SW480 (cell line): ENCODE measurements at regions not wholly inside any gene's neighbourhood (a gene's known extent, or its start where the extent isn't known, plus 50 kb on each side); places are given as distances from the start of the nearest gene placed in this dataset.

Experiments used
- DNase-seq: peaks from one replicate; pipeline ENCODE4 v3.0.0-alpha.2; 2016; ENCODE audit warnings: low spot score

- no peak for DNase-seq
Measured at GRCh38 chr18:76771192-76771799, 51.1 kb upstream of the ZNF236 start.

GRCh38 chr18:76767954-76768353 is 54.4 kb upstream of the ZNF236 start:
- DNase-seq, result no peak

DNA sequence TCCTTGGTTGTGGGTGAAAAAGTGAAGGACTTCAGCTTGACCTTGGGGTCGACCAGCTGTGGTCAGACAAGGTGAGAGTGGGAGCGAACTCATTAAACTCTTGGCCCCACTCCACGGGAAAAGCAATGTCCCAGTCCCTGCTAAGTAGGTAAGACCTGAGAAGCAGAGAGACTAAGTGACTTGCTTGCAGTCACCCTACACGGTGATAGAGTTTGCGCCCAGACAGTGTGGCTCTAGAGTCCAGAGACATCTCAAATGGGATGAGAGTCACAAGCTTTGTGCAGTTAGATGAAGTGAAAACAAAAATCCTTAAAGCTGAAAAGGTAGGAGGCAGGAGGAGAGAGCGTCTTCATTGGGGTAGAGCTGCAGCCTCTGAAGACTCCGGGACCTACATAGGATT is 55.9 kb upstream of the ZNF236 start:
- DNase-seq, result no peak

- DNase-seq, result no peak
Measured at GRCh38 chr18:76765649-76766048, 56.7 kb upstream of the ZNF236 start.

- no peak for DNase-seq
Measured at GRCh38 chr18:76764291-76764901, 58.0 kb upstream of the ZNF236 start.

DNA sequence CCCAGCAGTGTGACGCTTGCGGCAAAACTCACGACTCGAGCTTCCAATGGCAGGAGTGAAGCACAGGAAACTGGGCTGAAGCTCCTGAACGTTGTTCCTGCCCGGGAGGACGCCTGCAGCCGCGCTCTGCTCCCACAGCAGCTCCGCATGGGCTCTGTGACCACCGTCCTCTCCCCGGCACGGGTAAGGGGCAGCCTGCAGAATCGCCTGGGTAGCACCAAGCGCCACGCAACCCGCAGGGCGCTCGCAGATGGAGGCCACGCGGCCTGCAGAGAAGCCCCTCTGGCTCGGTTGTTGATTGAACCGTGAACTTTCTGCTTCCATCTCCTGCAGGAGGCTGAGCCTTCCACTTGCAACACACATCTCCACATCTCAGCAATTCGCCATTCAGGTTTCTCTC is 63.3 kb upstream of the ZNF236 start:
- DNase-seq, result no peak

- DNase-seq, result no peak
Measured at GRCh38 chr18:76757925-76758324, 64.4 kb upstream of the ZNF236 start.

- no peak for DNase-seq
Measured at GRCh38 chr18:76757335-76757734, 65.0 kb upstream of the ZNF236 start.

DNA sequence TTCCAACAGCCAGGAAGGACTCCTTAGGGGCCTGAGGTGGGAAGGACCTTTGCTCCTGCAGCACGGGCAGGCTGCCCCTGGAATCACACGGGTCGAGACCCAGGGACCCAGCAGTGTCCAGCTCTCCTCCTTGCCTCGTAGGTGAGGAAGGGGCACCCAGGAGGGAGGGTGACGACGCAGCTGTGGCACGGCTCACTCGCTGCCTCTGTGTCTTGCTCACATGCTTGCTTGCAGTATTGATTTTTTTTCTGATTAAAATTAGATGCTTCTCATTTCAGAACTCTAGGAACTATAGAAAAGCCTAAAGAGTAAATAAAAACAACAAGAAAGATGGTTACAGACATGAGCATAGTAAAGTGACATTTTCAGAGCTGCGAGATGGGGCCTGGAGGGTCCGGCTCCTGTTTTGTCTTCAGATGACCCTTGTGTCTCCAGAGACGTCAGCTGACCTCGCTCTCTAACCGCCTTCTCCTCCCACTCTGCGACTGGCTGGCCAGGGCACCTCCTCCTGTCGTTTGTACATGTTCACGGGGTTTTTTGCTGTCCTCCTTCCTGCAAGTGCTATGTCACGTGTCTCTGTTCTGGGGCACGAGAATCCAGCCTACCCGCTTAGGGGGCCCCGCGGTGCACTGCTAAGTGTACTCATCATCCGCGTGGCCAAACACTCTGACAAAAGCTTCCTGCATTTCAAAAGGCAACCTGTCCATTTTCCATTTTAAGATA is 65.7 kb upstream of the ZNF236 start:
- DNase-seq, result no peak

- no peak for DNase-seq
Measured at GRCh38 chr18:76754351-76754750, 68.0 kb upstream of the ZNF236 start.

DNA sequence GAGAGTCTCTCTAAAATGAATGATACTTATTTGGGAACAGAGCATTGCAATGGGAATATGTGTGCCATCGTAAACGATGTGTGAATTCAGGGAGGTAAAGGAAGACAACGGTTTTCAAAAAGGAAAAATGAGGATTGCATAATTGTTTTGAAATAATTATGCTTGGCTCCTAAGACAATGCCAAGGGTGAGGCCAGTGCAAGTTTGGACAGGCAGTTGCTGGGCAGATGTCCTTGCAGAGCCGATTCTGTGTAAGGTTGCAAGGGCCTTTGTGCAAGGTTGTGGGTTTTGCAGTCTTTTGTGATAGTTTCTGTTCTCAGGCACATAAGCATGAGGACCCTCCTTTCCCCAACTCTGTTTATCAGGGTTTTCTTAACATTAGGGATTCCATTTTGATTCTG is 70.0 kb upstream of the ZNF236 start:
- DNase-seq, result no peak

DNA sequence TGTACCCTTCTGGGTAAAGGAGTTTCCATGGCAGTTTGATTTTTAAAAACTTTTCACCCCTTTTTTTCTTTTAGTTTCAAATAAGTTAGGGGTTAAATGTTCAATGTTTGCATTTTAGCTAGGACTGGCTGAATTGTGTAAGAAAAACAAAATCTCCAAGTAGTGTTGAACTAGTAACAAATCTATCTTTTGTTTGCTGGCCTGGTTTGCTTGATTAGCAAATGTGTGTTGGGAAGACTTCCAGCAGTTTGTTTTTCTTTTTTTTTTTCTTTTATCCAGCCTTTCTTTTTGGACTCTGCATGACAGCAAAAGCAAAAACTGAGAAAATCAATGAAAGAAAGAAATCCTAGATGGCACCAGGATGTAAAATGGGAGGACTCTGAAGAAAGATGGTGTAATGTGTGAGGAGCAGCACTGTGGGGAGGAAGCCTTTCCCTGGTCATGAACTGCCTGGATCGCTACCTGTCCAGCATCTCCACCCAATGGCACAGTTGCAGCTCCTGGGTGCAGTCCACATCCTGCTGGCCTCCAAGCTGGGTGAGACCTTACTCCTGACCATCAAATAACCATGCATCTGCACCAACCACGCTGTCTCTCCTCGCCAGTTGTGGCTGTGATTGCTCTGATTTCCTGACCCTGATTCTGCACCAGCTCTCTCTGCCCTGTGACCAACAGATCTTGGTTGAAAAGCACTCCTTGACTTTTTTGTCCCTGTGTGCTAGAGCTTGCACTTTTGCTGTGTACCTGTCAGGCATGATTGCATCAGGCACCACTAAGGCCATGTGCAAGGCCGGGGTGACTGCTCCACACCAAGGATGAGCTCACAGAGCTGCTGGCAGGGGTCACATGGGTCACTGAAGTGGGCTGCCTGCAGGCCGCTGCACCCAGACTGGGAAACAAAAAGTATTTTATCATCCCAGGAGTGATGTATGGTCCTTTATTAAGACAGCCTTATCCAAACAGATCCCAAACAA is 71.2 kb upstream of the ZNF236 start:
- no peak for DNase-seq

DNA sequence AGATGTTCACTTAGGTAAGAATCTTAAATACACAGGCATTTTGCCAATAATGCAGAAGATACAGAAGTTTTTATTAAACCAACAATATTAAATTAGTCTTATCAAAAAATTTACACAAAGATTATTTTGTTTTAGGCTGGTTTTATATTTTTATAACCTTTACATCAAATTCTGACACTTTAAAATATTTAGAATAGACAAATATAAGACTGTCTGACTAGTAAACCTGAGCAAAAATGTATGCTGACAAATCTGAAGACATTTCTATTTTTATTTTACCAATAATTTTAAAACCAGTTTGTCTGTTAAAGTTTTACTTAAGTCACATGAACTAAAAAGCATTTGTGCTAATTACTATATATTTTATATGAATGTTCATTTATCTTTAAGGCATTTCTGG is 72.1 kb upstream of the ZNF236 start:
- DNase-seq, result no peak

DNA sequence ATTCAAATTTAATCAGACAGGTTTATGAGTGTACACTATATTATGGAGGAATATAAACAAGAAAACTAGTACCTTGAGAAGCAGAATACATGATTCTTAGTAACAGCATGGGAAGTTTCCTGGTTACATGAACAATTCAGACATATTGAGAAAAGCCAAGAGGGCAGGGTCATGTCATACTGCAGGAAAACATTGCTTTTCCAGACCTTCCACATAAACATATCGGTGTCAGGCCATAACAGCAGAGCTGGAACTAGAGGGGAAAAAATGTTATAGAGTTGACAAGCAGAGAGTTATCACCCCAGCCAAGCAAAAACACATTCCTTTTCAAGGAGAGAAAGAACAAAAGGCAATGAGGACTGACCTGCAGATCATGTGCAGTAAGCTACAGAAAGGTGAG is 74.7 kb upstream of the ZNF236 start:
- no peak for DNase-seq

- no peak for DNase-seq
Measured at GRCh38 chr18:76741346-76741745, 81.0 kb upstream of the ZNF236 start.

DNA sequence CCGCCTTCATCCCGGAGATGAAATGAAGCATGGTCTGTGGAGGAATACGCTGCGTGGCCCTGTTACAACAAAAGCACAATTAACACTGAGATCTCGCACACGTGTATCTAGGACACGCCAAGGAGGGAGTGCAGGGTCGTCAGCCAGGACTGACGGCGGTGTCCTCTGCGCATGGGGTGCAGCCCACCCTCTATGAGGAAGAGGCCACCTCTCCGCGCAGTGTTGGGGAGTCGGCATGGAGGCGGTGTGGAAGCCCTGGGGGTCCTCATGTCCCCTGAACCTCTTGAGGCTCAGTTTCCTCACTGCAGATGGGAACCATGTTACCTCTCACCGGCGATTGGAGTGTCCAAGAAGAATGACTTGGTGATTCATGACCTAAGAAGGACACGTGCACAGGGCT is 86.0 kb upstream of the ZNF236 start:
- no peak for DNase-seq

GRCh38 chr18:76730901-76731300 is 91.5 kb upstream of the ZNF236 start:
- no peak for DNase-seq

GRCh38 chr18:76727589-76727988 is 94.8 kb upstream of the ZNF236 start:
- DNase-seq, result no peak

GRCh38 chr18:76725445-76725844 is 96.9 kb upstream of the ZNF236 start:
- DNase-seq, result no peak

- no peak for DNase-seq
Measured at GRCh38 chr18:76722224-76723061, 99.9 kb upstream of the ZNF236 start.

DNA sequence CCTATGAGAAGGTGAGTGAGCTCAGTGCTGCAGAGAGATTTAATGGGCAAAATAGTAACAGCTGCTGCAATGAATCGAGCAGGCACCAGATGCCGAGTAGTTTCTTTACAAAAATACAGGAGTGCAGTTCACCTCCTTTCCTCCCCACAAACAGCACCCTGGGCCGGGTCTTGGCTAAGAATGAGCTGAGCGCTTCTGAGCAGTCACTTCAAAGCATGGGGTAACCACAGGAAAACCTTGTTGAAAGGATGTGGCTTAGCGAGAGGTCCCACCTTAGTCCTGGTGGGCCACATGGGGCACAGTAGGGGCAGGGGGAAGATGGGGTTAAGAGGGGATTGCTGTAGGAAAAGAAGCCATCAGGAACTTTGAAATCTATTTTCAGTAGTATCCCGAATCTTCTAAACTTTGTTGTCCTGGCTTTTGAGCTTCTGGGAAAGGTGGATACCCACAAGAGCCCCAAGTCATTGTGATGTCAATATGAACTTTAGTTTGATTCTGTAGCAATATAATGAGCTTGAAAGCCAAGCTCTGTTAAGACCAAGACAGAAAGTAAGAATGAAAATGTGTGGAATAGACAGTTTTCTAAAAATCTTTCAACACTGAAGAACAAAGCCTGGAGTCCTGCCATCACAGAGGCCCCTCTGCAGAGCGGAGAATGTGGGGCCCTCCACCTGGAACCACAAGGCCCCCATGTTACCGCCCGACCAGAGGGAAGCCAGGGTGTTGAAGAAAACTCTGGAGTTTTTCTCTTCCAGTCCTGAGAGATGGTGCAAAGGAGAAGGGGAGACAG is 101.0 kb upstream of the ZNF236 start:
- DNase-seq, result no peak
